ENCODE measurements at regions not wholly inside any gene's neighbourhood (a gene's known extent, or its start where the extent isn't known, plus 50 kb on each side); places are given as distances from the start of the nearest gene placed in this dataset.

GRCh38 chr4:107559653-107560052, 160.4 kb downstream of the PAPSS1 start:
- TF ChIP-seq, protein P1, sequence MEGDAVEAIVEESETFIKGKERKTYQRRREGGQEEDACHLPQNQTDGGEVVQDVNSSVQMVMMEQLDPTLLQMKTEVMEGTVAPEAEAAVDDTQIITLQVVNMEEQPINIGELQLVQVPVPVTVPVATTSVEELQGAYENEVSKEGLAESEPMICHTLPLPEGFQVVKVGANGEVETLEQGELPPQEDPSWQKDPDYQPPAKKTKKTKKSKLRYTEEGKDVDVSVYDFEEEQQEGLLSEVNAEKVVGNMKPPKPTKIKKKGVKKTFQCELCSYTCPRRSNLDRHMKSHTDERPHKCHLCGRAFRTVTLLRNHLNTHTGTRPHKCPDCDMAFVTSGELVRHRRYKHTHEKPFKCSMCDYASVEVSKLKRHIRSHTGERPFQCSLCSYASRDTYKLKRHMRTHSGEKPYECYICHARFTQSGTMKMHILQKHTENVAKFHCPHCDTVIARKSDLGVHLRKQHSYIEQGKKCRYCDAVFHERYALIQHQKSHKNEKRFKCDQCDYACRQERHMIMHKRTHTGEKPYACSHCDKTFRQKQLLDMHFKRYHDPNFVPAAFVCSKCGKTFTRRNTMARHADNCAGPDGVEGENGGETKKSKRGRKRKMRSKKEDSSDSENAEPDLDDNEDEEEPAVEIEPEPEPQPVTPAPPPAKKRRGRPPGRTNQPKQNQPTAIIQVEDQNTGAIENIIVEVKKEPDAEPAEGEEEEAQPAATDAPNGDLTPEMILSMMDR (IDR thresholded peaks at IDR 0.05), result no peak
- no peak for TF ChIP-seq EZH2 (IDR thresholded peaks at IDR 0.05; ENCODE audit: borderline replicate concordance, insufficient read depth, low read depth, low read length, poor library complexity, severe bottlenecking)

All from B cell (primary cell).